ENCODE measurements at regions not wholly inside any gene's neighbourhood (a gene's known extent, or its start where the extent isn't known, plus 50 kb on each side); places are given as distances from the start of the nearest gene placed in this dataset.

GRCh38 chr6:113362301-113363047 lies 494.7 kb upstream of the MARCKS start:
- Histone ChIP-seq H3K27ac (no peak overlapping the region), H3K27me3 (no peaks in the 10 kb centered on the region), H3K4me3 (no peak overlapping the region), H3K4me1 (ENCODE audit: low read depth) (peaks cover 27% of the 10 kb centered on the region), H3K9me3 (ENCODE audit: low read depth) (no peaks in the 10 kb centered on the region), H3K36me3 (no peaks in the 10 kb centered on the region)
- TF ChIP-seq CTCF (IDR thresholded peaks at IDR 0.05; ENCODE audit: low read depth, low read length), result no peak
- peak in 1 of 2 donors; percentile 36 for DNase-seq (ENCODE audit: low read depth in 1 of 2, low spot score in 1 of 2)

- H3K9me3 ChIP-seq (ENCODE audit: low read depth), result no peaks in the 10 kb centered on the region
- peaks cover 27% of the 10 kb centered on the region for H3K4me1 ChIP-seq (ENCODE audit: low read depth)
- no peaks in the 10 kb centered on the region for H3K36me3 ChIP-seq
- H3K27me3 ChIP-seq, result no peaks in the 10 kb centered on the region
- DNase-seq (ENCODE audit: low read depth in 1 of 2, low spot score in 1 of 2), result no peak
- H3K27ac ChIP-seq, result no peak overlapping the region
- TF ChIP-seq CTCF (IDR thresholded peaks at IDR 0.05; ENCODE audit: low read depth, low read length), result no peak
- H3K4me3 ChIP-seq, result no peak overlapping the region
Observed at GRCh38 chr6:113363048-113363798, 493.9 kb upstream of the MARCKS start.

GRCh38 chr6:113363866-113364265 lies 493.3 kb upstream of the MARCKS start:
- H3K4me1 ChIP-seq (ENCODE audit: low read depth), result peaks cover 27% of the 10 kb centered on the region
- no peak for DNase-seq (ENCODE audit: low read depth in 1 of 2, low spot score in 1 of 2)
- H3K4me3 ChIP-seq, result no peak overlapping the region
- H3K9me3 ChIP-seq (ENCODE audit: low read depth), result no peaks in the 10 kb centered on the region
- no peak overlapping the region for H3K27ac ChIP-seq
- no peaks in the 10 kb centered on the region for H3K27me3 ChIP-seq
- no peak for TF ChIP-seq CTCF (IDR thresholded peaks at IDR 0.05; ENCODE audit: low read depth, low read length)
- H3K36me3 ChIP-seq, result no peaks in the 10 kb centered on the region

GRCh38 chr6:113364766-113365165 lies 492.4 kb upstream of the MARCKS start:
- Histone ChIP-seq H3K36me3 (no peaks in the 10 kb centered on the region), H3K4me1 (ENCODE audit: low read depth) (peaks cover 22% of the 10 kb centered on the region), H3K27me3 (no peaks in the 10 kb centered on the region), H3K9me3 (ENCODE audit: low read depth) (no peaks in the 10 kb centered on the region), H3K4me3 (no peak overlapping the region), H3K27ac (no peak overlapping the region)
- no peak for DNase-seq (ENCODE audit: low read depth in 1 of 2, low spot score in 1 of 2)
- no peak for TF ChIP-seq CTCF (IDR thresholded peaks at IDR 0.05; ENCODE audit: low read depth, low read length)

- Histone ChIP-seq H3K27me3 (no peaks in the 10 kb centered on the region), H3K4me1 (ENCODE audit: low read depth) (peaks cover 18% of the 10 kb centered on the region), H3K27ac (no peak overlapping the region), H3K4me3 (no peak overlapping the region), H3K9me3 (ENCODE audit: low read depth) (no peaks in the 10 kb centered on the region), H3K36me3 (no peaks in the 10 kb centered on the region)
- no peak for TF ChIP-seq CTCF (IDR thresholded peaks at IDR 0.05; ENCODE audit: low read depth, low read length)
- no peak for DNase-seq (ENCODE audit: low read depth in 1 of 2, low spot score in 1 of 2)
Observed at GRCh38 chr6:113365191-113365590, 492.0 kb upstream of the MARCKS start.
